ENCODE measurements at regions not wholly inside any gene's neighbourhood (a gene's known extent, or its start where the extent isn't known, plus 50 kb on each side); places are given as distances from the start of the nearest gene placed in this dataset.

DNA sequence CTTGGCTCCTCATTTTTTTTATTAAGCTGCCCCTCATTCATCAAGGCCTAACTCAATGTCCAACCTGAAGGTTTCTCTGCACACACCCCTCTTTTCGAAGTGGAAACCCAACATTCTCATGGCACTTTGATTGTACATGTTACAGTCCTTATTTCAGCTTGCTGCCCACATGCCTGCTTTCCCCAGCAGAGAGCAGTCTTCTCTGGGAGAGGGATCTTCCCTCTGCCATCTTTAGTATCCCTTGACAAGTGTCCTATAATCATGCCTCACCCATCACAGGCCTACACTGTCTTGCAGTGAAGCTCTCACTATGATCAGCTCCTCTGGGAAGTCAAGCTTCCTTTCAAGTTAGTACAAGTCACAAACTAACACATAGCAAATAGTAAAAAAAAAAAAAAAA lies 175.1 kb downstream of the ACER2 start:
- DNase-seq, result no peak

DNA sequence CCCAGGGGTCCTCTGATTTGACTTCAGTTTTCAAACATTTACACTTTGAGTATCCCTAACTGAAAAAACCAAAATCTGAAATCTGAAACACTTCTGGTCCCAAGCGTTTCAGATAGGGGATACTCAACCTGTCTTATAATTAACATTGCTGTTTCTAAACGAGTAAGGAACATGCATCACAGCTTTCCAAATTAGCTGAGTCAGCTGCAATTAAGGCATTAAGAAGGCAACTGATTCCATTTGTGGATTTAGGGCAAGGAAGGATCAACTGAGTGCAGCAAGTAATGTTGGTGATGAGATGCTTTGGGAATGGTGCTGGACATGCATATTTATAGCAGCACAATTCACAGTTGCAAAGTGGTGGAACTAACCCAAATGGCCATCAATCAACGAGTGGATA lies 168.6 kb downstream of the ACER2 start:
- DNase-seq, result no peak

DNA sequence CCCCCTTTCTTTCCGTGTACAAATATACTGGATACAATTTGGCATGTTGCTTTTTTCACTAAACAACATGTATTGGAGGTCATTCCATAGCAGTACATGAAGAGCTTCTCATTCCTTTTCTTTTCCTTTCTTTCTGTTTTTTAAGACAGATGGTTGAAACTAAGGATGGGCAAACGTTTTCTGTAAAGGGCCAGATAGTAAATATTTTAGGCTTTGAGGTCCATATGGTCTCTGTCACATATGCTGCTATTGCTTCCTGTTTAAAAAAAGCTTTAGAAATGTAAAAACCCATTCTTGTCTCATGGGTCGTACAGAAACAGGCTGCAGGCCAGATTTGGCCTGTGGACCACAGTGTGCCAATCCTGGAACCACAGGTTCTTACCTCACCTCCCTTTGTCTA lies 160.1 kb downstream of the ACER2 start:
- no peak for DNase-seq

DNA sequence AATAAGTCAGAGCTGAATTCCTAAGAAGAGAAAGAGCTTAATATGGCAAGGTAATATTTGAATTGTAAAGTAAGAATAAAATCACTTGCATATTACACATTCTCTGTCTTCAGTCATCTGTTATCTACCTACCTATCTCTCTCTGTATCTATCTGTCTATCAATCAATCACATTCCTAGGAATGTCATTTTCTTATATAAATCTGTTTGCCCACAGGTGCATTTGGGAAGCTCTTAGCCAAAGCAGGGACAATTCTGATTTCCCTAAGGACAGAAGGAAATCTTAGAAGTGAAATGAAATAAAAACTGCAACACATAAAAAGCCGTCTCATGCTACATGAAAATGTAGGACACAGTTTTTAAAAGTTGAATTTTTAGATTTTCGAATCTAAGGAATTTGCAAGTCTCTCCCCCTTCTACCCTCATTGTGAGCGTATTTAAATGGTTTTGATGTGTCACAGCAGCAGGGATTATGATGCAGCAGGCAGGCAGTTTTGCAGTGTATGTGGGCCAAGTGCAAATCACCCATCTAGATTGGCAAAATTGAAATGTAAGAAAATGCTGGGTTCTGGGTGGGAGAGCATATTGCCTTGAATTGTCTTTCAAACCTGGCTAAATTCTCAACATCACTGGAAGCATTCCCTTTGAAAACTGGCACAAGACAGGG lies 155.7 kb downstream of the ACER2 start:
- no peak for DNase-seq

DNA sequence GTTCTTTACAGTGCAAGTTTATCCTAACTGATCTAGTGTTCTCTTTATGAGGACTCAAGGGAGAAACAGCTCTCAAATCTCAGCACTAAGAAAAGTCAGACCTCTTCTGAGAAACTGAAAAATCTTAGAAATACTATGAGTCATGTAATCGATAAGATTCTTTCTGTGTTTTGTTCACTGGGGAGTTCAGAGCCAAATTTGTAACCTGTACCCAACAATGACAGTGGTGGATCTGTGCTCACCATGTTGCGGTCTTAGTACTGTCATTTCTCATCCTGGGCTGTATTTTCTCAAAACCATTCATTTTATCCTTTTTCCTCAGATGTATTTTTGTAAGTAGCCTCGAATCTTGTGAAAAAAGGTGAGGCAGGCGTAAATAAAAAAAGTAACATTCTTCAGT lies 146.4 kb downstream of the ACER2 start:
- no peak for DNase-seq

DNA sequence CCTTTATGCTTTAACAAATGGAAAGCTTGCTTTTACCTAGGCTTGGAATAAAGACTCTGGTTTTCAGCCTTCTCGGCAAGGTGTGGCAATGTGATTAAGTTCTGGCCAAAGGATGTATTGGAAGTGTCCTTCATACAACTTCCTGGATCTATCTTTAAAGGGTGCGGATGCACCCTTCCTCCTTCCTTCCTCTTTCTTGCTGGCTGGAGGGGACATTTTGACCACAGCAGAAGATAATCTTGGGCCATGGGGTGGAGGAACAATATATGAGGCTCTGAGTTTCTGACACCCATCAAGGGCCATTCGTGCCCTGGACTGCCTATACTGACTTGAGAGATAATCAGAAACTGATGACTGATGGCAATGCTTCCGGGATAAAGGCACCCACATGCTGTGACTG lies 145.7 kb downstream of the ACER2 start:
- no peak for DNase-seq

DNA sequence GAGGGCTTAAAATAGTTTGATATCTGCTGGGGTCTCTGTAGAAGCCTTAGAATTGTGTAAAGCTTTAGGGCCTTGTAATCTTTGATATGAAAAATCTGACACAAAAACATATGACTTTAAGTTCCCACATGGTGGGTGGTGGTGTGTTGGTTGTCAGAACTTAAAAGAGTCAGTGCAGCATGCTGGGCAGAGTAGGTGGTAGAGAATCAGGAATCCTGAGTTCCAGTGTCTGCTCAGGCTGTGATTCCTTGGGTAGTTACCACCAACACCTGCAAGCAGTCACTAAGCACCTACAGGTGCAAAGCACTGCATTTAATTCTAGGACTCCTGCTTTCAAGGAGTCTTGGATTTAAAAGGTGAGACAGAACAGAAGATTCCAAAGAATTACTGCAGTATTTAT lies 144.6 kb downstream of the ACER2 start:
- no peak for DNase-seq

DNA sequence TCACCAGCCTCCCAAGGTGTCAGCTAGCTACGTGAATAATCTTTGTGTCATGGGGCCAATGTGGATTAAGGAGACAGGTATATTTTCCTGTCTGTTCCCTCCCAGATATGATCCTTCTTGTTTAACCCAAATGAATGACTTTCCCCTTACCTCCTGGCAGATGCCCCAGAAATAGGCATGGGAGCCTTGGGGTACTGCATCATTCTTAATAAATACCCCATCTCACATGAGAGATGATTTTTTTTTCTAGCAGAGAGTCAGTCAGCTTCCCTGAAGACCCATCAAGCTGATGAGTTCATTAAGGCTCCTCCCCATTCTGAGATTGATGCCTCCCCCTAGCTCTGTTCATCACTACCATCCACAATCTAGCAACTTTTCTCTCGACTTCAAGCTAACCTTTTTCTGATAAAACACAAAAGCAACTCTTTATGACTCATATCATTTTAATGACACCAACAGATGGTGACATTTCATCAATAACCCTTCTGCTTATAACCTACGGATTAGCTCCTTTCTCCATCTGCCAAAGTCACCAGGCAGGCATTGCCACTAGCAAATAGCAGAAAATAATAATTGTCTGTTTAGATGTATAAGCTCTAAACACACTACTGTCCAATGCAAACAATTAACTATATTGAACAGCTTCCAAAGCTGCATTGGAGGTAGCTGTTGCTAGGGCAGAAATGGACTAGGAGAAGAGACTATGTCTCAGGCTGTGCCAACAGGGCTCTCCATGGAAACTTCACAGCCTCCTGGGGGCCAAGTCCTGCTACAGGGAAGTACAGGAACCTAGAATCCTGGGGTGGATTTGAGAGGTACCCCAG lies 143.7 kb downstream of the ACER2 start:
- peak; percentile 33 for DNase-seq

DNA sequence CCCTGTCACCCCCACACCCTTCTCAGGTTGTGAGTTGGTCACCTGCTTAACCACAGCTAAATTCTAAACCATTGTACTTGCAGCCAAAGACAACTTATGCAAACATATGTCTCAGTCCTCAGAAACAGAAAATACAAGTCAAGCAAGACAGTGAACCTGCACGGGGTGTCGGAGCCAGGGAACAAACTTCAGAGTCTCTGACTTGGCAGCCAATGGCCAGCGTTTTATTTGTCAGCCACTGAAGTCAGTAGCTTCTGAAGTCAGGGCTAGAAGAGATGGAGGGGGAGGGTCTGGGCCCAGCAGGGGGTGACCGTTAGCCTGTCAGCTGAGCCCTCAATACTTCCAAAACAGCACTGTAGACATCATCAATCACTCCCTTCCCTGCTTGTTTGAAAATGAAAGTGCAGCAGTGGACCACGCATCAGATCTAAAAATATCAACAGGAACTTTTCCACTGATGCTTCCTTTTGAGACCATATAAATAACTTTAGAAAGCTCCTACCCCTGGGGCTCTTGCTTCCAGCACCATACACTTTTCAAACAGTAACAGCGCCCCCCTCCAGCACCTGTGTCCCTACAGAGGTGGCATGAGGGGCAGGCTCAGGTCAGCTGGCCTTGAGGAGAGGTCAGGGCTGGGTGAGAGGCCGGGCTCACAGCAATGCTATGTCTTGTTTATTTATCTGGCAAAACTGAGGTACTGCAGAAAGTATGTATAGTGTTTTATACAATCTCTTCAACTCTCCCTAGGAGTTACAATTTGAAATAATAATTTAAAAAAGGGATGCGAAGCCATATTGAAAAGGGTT lies 142.5 kb downstream of the ACER2 start:
- no peak for DNase-seq

DNA sequence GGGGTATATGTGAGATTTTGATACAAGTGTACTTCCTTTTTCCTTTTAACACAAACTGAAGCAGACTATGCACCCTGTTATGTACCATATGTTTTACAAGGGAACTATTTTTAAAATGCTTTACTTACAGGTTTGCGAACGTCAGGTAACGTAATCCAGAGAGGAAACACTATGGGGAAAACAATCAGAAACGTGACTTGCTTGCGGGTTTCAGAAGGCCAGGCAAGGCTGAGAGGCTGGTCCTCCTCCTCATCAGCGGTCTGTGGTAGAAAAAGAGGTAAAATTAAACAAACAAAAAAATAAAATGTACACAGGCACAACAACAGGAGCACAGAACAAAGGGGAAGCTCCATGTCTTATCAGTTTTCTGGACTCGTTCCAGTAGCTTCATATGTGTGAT lies 141.2 kb downstream of the ACER2 start:
- DNase-seq, result no peak

DNA sequence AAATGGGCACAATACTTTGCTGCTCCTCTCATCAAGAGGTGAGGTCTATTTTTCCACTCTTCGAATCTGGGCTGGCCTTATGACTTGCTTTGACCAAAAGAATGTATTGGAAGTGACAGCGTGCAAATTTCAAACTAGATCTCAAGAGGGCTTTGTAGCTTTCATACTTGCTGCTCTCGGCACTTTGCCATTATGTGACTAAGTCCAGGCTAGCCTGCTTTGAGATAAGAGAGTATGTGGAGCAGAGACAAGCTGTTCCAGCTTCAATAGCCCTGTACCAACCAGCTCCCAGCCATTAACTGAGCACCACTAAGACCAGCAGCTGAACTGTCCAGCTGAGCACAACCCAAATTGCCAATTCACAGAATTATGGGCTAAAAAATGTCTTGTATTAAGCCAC lies 124.6 kb downstream of the ACER2 start:
- no peak for DNase-seq

DNA sequence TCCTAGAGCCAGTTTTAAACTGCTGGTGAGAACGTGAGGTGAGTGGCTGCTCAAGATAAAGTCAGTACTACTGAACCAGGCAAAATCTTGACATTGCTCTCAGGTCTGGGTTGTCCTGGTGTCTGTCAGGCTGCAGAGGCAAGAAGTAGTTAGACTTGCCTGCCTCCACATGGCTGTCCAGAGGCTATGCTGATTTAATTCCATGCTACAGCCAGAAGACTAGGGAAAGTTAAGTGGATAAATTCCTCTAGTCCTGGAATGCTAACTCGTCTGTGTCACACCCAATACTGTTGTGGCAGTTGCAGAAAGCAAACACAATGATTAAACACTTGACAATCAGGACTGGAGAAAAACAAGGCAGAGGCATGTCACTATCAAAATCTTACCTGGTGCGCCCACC lies 118.9 kb downstream of the ACER2 start:
- no peak for DNase-seq

DNA sequence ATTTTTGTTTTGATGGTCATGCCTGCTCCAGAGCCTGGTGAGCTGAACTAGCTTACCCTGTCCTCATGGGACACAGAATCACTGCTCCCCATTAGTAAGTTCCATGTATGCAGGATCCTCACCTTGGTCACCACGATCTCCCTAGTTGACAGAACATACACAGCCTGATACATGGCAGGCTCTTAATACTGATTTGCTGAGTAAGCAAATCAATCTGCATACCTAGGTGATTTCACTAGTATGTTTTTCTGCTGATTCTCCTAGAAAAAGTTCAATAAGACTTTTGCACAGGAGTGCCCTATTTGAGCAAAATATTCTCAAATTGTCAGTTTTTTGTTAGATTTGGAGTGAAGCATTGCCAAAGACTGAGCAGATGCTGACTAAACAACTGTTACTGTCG lies 113.7 kb downstream of the ACER2 start:
- DNase-seq, result no peak

DNA sequence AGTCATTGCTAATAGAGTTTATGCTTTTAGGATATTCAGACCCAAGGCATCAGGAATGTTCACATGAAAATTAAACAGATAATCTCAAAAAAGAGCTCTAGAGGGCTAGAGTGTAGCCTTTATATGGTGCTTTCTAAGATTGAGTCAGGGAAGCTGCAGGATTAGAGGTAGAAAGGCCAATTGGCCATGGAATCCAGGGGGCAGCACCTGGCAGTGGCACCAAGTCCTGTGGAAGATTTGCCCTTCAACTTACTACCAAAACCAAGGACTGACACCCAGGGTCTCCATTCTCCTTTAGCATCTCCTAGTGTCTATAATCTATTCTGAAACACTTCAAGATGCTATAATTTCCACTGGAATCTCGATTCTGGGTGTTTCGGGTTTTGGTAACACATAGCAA lies 112.4 kb downstream of the ACER2 start:
- no peak for DNase-seq

DNA sequence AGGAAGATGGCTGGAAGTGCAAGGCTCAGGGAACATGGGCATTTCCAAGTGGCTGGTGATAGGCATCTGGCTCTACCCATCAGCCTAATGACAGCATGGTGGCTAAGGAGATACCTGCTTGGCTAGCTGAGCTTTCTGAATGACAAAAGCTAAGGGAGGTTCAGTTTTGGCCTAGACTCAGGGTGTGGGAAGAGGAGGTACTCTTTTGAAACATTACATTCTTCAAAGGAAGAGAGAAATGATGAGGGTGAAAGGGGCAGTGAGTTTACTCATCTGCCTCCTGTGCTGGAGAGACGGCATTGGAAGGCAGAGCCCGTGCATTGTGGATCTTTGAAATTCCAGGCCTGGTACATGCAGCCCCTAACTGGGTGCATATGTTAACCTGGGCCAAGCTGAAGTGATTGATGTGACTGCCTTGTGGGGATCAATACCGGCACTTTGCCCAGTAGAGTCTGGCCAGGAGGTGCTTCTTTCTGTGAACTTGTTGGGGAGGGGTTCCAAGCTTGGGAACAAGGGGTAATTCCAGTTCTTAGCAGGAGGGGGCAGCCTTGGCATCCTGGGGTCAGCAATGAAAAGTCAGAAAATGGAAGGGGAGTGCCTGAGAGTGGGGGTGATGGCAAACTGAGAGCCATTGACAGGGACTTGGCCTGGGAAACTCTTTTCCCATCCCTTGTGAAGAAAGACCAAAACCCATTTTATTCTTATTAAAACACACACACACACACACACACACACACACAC lies 108.6 kb downstream of the ACER2 start:
- DNase-seq, result no peak

DNA sequence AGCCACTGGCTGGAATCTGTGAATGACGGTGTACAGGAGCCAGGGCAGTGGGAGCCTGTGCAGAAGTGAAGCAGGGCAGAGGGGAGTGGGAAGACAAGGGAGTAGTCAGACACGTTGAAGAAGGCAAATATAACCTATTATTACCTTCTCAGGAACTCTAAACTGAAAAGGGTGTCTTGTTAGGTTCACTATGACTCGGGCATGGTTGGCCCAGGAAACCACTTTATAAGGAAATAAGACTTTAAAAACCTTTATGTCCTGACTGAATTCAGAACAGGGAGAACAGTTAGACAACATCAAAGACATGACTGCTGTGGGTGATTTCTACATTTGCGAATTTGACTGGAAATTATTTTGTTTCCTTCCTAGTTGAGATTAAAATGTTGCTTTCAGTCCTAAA lies 107.5 kb downstream of the ACER2 start:
- no peak for DNase-seq

DNA sequence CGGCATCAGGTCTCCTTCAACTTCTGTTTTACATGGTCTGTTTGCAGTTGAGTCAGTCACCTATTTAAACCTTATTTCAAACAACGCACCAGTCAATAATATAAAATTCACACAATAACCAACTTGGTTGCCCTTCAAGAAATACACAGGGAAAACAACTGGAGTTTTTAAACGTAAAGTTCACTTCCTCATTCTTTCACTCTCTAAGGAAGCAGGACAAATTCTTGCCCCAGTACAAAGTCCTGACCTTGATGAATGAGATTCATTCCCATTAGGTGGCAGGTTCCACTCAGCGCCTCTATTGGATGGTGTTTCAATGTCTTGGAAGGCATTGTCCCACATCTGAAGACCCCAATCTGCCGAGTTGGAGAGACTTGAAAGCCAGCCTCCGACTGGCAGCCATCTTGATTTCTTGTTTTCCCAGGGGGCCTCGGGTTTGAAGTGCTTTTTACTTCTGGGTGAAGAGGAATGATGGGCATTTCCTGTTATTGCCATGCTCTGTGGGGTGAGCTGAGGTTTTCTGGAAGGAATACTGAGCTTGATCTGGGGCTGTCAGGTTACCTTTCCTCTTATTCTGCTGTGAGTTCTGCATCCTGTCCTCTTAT lies 105.0 kb downstream of the ACER2 start:
- DNase-seq, result no peak

DNA sequence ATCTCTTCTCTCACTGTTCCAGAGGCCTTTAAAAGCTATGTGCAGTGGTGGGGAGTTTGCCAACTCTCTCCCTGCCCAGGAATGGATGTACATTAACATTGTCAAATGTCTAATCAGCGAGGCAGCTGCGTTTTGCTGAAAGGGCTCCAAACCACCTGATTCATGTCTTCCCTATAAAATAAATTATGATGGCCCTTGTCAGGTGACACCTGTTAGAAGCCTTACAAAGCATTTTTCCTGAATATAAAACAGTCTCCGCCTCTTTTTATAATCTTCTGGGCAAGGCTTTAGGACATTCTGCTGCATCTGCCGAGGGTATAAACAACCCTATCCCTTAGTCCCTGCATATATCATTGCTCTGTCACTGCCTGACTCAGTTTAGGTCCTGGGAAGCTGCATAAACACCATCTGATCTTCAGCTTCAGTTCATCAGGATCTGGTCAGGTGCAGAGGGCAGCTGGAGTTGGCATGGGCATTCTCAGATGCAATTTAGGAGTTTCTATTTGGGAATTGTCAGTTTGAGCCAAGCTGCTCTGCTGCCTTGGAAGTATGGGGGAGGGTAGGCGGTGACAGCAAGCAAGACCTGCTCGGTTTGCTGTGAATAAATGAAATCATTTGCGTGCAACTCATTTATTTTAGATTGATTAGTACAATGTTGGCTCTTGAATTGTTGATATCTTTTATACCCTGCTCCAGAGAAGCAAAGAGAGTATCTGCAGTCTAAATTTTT lies 103.5 kb downstream of the ACER2 start:
- DNase-seq, result peak; percentile 19

DNA sequence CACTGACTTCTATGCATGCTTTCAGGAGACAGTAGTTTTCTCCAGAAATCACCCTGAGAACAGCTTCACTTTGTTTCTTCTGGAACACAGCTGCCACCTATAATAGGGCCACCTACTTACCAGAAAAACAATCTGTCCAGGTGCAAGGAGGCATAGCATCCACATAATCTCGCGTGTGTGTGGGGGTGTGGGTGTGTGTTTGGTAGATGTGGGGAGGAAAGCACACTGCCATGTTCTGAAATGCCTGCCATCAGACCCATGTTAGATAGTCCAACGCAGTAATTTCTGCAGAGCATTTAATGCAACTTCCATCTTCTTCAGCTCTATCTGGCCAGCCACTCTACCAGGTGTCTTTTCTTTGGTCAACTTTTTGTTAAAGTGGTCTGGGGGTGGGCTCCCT lies 102.9 kb downstream of the ACER2 start:
- no peak for DNase-seq

DNA sequence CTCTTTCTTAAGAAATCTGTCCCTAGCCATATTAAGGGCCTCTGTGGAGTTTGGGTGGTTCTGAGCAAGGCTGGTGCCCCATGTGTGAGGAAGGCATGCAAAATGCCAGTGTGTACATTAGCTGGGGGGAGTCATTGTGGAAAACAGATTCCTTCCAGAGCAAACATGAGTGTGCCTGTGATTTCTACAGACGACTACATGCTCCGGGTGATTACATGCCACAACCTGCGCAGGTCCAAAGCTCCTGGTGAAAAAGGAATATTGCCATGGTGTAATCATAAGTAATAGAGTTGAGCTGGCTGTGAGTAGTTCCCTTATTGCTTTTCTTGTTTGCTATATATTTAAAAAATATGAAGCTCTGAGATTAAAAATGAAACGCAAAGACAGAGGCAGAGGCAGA lies 102.1 kb downstream of the ACER2 start:
- no peak for DNase-seq

Measured in NCI-H1092 treated with DMSO at 0.1 percent for 48 hours (cell line).